ENCODE measurements at regions not wholly inside any gene's neighbourhood (a gene's known extent, or its start where the extent isn't known, plus 50 kb on each side); places are given as distances from the start of the nearest gene placed in this dataset.
"Not testable (repeated sequence)": the region's sequence is repeated elsewhere in the genome, so short reads cannot be mapped to it uniquely, and the experiment has no call there.

- no peak for DNase-seq (ENCODE audit: low spot score)
Measured at GRCh38 chr7:65800890-65801341, 72.0 kb upstream of the VKORC1L1 start.

DNA sequence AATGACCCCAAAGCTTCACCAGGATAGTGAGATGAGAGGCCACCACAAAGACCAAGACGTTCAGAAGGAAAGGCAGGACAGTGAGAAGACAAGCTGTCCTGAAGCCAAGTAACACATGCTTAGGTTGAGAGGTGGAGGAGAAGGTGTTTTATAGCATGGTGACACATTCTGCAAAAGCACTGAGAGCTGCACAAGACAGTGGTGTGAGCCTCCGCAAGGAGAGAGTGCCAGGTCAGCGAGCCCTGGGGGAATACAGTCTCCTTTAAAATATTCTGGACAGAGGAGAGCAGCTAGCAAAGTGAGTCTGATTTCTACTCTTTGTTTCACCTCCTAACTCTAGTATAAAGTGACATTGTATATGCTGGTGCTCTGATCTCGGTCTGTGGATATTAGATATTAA, 68.0 kb upstream of the VKORC1L1 start:
- DNase-seq (ENCODE audit: low spot score), result no peak

GRCh38 chr7:65807067-65807466, 65.8 kb upstream of the VKORC1L1 start:
- not testable (repeated sequence) for DNase-seq (ENCODE audit: low spot score)

GRCh38 chr7:65809259-65809981, 63.5 kb upstream of the VKORC1L1 start:
- DNase-seq (ENCODE audit: low spot score), result no peak

DNA sequence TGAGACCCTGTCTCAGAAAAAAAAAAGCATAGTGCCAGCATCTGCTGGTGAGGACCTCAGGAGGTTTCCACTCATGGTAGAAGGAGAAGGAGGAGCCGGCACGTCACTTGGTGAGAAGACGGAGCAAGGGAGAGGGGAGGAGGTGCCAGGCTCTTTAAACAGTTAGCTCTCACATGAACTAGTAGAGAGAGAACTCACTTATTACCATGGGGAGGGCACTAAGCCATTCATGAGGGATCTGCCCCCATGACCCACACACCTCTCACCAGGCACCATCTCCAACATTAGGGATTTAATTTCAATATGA, 62.9 kb upstream of the VKORC1L1 start:
- no peak for DNase-seq (ENCODE audit: low spot score)

- DNase-seq (ENCODE audit: low spot score), result no peak
Measured at GRCh38 chr7:65812281-65812680, 60.6 kb upstream of the VKORC1L1 start.

DNA sequence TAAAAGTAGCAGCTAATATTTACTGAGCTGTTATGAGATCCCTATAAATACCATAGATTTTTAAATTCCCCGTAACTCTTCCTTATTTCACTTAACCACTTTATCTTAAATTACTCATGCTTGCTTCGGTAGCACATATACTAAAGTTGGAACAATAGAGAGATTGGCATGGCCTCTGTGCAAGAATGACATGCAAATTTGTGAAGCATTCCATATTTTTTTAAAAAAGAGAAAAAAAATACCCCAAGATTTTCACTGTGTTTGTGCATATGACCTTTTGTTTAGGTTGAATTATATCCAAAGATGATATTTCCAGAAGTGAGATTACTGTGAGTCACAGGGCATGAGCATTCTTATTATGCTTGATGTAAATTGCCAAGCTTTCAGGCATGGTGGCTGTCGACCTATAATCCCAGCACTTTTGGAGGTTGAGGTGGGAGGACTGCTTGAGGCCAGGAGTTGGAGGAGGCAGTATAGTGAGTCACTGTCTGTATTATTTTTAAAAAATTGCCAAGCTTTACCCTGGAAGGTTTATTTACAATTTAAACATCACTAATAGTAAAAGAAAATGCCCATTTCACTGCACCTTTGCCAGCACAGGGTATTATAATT, 58.2 kb upstream of the VKORC1L1 start:
- not testable (repeated sequence) for DNase-seq (ENCODE audit: low spot score)

DNA sequence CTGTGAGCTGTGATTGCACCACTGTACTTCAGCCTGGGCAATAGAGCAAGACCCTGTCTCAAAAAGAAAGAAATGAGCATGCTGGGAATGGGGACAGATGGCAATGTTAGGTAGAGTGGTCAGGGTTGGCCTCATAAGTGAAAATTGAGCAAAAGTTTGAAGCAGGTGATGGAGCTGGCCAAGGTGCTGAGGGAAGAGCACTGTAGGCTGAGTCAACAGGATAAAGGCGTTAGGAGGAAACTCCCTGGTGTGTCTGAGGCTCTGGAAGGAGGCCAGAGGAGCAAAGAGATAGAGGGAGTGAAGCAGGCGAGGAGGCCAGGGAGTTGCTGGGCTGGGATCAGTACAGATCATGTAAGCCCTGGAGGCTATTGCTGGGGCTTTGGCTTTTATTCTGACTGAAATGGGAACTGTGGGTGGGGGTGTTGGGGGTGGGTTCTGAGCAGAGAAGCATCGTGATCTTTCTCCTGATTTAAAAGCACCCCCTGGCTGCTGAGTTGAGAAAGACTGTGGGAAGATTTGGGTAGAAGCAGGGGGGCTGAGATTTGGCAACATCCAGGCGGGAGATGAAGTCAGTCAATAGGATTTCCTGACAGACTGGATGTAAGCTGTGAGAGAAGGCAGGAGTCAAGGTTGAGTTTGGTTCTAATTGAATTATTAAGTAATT, 52.5 kb upstream of the VKORC1L1 start:
- no peak for DNase-seq (ENCODE audit: low spot score)

Measured in hepatic stellate cell (primary cell).